Astrocyte (in vitro differentiated cells and primary cell): ENCODE measurements at regions not wholly inside any gene's neighbourhood (a gene's known extent, or its start where the extent isn't known, plus 50 kb on each side); places are given as distances from the start of the nearest gene placed in this dataset.

Experiments
- EZH2 ChIP-seq: IDR thresholded peaks from 2 replicates; pipeline ENCODE4 v1.6.1; 2012; ENCODE audit warnings: mild to moderate bottlenecking, low read length, inconsistent platforms; ENCODE audit not compliant: insufficient read depth
- TF ChIP-seq, protein P1 (sequence below): IDR thresholded peaks from 2 replicates; pipeline ENCODE4 v1.5.1; 2011; ENCODE audit warnings: low read depth, mild to moderate bottlenecking, inconsistent platforms, low read length, moderate library complexity; ENCODE audit not compliant: insufficient read depth

DNA sequence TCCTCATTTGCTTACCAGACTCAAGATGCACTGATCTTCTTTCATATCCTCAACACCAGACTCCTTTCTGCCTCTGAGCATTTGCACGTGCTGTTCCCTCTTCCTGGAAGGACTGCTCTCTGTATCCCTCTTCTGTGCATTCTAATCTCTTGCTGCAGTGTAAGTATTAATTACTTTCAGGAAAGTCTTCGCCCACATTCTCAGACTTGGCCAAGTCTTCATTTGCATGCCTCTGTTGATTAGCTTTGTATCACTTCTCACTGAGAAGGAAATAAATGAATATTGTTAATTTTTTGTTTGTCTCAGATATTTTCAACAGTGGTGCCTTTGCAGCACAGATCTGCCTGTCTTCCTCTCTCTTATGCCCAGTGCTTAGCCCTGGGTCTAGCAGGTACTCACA is 50.3 kb upstream of the RAB3GAP2 start:
- TF ChIP-seq, protein P1, sequence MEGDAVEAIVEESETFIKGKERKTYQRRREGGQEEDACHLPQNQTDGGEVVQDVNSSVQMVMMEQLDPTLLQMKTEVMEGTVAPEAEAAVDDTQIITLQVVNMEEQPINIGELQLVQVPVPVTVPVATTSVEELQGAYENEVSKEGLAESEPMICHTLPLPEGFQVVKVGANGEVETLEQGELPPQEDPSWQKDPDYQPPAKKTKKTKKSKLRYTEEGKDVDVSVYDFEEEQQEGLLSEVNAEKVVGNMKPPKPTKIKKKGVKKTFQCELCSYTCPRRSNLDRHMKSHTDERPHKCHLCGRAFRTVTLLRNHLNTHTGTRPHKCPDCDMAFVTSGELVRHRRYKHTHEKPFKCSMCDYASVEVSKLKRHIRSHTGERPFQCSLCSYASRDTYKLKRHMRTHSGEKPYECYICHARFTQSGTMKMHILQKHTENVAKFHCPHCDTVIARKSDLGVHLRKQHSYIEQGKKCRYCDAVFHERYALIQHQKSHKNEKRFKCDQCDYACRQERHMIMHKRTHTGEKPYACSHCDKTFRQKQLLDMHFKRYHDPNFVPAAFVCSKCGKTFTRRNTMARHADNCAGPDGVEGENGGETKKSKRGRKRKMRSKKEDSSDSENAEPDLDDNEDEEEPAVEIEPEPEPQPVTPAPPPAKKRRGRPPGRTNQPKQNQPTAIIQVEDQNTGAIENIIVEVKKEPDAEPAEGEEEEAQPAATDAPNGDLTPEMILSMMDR: no peak
- no peak for TF ChIP-seq EZH2
